GM10266 (cell line): ENCODE measurements at regions not wholly inside any gene's neighbourhood (a gene's known extent, or its start where the extent isn't known, plus 50 kb on each side); places are given as distances from the start of the nearest gene placed in this dataset.

Experiments
- DNase-seq: peaks from one replicate; pipeline ENCODE4 v3.0.0; 2012; ENCODE audit errors: extremely low spot score
- TF ChIP-seq, protein P1 (sequence below): IDR thresholded peaks from 2 replicates; pipeline ENCODE4 v1.5.1; 2012; ENCODE audit warnings: mild to moderate bottlenecking, low read depth; ENCODE audit not compliant: control insufficient read depth, insufficient read depth; ENCODE audit errors: missing control alignments

GRCh38 chr2:223523551-223524001 lies 78.6 kb downstream of the SCG2 start:
- DNase-seq, result no peak
- TF ChIP-seq, protein P1, sequence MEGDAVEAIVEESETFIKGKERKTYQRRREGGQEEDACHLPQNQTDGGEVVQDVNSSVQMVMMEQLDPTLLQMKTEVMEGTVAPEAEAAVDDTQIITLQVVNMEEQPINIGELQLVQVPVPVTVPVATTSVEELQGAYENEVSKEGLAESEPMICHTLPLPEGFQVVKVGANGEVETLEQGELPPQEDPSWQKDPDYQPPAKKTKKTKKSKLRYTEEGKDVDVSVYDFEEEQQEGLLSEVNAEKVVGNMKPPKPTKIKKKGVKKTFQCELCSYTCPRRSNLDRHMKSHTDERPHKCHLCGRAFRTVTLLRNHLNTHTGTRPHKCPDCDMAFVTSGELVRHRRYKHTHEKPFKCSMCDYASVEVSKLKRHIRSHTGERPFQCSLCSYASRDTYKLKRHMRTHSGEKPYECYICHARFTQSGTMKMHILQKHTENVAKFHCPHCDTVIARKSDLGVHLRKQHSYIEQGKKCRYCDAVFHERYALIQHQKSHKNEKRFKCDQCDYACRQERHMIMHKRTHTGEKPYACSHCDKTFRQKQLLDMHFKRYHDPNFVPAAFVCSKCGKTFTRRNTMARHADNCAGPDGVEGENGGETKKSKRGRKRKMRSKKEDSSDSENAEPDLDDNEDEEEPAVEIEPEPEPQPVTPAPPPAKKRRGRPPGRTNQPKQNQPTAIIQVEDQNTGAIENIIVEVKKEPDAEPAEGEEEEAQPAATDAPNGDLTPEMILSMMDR, result no peak

- TF ChIP-seq, protein P1, result no peak
- no peak for DNase-seq
Measured at GRCh38 chr2:223524066-223524465, 78.1 kb downstream of the SCG2 start.

GRCh38 chr2:223526106-223526505 lies 76.1 kb downstream of the SCG2 start:
- TF ChIP-seq, protein P1, result no peak
- DNase-seq, result no peak

- DNase-seq, result no peak
- TF ChIP-seq, protein P1, result no peak
Measured at GRCh38 chr2:223528036-223528435, 74.1 kb downstream of the SCG2 start.

- TF ChIP-seq, protein P1, result no peak
- DNase-seq, result no peak
Measured at GRCh38 chr2:223529696-223530095, 72.5 kb downstream of the SCG2 start.

GRCh38 chr2:223530811-223531210 lies 71.3 kb downstream of the SCG2 start:
- no peak for DNase-seq
- TF ChIP-seq, protein P1, result no peak

- TF ChIP-seq, protein P1, result no peak
- no peak for DNase-seq
Measured at GRCh38 chr2:223532161-223532560, 70.0 kb downstream of the SCG2 start.
